ENCODE measurements at regions not wholly inside any gene's neighbourhood (a gene's known extent, or its start where the extent isn't known, plus 50 kb on each side); places are given as distances from the start of the nearest gene placed in this dataset.

DNA sequence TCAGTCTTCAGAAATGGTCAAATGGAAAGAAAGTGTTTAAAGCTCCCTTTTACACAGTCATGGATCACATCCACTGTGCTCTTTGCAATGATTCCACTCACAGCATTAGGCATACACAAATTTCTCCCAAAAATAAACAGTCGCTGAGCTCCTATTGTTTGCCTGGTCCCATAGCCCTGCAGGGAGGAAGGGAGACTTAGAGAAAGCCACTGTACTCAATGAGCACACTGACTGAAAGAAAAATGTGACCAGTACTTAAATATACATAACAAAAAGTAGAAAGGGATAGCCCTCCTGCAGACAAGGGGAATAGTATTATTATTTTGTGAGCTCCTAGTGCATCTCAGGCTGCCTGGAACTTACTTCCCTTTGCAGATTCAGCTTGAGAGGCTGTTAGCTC, 853.2 kb downstream of the GRID1 start:
- DNase-seq = no peak

DNA sequence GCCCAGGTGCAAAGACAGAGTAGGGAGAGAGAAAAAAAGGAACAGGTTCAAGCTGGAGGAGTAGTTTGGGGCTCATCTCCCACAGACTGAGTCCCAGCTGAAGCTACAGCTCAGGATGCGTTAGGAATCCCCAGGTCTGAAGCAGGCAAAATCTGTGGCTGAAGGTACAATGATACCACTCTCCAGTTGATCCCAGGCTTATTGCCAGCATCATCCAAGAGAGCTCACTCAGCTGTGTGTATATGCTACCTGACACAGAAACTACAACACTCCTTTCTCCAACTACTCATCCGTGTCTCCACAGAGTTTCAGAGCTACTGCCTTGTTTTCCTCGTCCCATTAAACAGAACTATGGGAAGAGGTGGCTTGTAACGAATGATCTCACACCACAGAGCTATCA, 851.3 kb downstream of the GRID1 start:
- no peak for DNase-seq

DNA sequence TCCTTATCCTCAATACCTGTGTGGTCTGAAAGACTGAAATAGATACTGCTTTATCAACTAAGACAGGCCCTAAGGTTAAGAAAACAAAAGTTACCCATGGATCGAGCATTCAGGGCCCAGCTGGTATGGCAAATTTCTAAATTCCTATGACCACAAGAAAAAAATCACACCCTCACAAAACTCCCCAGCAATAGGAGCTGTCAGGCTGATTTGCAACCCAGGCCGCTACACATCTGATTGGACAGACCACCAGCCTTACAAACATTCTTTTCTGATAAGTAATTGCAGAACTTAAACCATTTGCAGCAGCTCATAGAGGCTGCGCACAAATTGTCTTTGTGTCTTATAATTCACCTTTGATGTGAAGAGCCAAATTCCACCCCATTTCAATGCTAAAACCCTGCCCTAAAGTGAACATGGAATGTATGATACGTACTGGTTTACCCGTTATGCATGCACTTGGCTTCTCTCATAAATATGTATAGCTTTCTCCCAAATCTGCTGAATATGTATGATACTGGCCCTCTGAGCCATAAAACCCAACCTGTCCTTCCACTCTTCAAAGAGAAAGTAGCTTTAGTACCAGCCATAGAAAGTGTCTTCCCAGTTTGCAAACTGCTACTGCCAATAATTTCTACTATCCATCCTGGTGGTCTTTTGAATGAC, 842.5 kb downstream of the GRID1 start:
- DNase-seq = no peak

DNA sequence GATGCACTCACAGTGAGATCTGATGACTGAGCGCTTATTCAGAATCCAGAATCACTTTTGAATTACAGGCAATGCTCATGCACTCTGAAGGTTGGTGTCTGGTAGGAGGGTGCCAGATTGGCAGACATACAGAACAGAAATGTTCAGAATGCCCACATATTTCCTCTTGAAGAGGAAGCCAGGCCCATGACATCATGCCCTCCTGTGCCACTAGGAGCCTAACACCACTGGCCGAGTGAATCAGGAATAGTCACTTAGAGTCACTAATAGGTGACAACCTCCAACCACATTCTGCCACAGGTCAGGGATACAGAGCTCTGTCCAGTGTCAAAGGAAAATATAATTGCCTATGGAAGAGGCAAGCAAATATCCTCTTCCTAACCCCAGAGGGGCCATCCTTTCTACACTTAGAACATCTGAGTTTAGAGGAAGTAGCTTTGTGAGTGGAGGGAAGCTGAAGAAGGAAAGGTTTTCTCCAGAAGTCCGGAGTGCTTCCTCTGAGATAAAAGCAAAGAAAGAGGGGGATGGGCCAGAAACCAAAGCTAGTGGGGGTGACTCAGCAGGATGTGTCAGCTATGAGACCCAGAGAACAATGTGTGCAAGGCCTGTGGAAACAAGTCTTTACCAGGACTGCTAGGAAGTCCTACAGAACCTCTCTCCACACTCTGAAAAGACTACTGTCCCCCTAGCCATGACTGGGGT, 838.8 kb downstream of the GRID1 start:
- no peak for DNase-seq

DNA sequence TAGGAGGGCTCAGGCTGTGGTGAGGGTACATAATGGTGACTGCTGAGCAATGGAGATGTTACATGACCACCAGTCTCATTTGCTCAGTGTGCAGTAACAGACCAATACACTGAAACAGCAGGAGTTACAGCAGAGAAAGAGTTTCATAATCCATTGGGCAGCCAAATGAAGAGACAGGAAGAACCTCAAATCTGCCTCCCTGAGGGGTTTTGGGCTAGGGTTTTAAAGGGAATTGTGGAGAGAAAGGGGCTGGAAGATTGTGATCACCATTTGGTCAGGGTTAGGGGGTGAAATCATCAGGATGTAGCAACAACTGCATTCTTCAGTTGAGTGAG, 838.3 kb downstream of the GRID1 start:
- DNase-seq = no peak

DNA sequence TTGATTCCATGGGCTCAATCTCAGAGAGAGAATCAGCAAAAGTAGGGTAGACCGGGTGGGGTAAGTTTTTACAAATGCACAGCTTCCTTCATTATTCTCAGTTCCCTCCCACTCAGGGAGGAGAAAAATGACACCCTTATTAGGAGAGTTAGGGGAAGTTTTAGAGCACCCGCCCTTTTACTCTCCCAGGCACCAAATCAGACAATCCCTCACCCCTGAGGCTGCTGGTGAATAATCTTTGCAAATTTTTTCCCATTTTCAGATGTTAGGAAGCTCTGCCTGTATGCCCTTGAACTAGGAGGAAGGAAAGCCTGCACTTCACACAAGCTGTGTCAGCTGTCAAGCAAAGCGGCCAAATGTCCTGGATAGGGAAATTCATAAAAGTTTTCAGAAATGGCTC, 834.9 kb downstream of the GRID1 start:
- DNase-seq = no peak

DNA sequence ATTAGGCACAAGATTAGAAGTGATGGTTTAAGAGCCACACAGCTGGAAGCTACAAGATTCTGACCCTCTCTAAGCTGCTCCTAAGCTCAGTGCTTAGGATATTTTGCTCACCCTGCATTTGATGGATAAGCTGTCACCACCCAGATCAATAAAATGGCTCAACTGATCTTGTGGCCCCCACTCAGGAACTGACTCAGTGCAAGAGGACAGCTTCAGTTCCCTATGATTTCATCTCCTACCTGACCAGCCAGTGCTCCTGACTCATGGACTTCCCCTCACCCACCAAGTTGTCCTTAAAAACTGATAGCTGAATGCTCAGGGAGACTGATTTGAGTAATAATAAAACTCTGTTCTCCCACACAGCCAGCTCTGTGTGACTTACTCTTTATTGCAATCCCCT, 833.8 kb downstream of the GRID1 start:
- no peak for DNase-seq

DNA sequence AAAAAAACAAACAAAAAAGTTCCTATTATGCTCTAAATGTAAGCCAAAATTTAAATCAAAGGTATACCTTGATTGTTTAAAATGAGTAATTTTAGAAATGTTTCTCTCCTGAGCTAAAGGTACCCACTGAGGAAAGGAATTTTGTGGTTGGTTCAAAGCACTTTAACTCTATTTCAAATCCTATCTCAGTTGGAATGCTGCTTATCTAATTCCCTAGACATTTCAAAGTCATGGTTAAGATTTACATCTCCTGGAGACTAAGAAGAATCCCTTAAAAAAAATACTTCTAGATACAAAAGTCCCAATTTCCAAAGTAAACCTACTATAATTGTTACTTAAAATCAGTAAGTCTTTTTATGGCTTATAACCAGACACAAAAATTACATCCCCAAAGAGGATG, 830.7 kb downstream of the GRID1 start:
- no peak for DNase-seq

DNA sequence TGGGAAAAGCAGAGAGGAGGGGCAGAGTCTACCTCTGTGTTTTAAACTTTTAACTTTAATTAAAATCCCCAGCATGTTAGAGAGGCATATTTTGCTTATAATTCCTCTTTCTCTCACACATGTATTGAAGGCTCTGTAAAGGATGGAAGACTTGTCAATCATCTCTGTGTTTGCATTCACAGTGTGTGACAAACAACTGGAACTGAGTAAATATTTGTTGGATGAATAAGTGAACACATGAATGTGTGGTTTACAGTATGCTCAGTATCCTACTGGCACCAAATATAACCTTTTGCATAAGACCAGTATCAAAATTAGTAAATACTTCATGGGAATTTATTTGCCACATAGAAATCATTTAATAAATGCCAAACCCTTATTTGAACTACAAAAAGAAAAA, 829.0 kb downstream of the GRID1 start:
- no peak for DNase-seq

DNA sequence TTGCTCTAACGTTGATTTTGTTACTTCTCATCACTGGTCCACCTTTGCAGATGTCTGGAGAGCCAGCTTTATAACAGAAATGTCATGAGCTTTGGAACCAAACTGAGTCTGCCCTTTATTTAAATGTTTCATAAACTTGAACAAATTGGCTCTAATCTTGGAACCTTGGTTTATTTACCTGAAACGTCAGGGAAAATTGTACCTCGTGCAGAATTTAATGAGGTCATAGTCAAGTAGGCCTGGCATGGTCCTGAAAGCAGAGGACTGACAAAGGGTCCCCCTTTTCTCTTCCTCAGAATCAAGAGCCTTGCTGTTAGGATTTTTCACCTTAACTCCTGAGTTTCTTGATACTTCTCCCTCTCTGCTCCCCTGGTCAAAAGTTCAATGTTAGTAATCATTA, 828.0 kb downstream of the GRID1 start:
- DNase-seq = no peak

DNA sequence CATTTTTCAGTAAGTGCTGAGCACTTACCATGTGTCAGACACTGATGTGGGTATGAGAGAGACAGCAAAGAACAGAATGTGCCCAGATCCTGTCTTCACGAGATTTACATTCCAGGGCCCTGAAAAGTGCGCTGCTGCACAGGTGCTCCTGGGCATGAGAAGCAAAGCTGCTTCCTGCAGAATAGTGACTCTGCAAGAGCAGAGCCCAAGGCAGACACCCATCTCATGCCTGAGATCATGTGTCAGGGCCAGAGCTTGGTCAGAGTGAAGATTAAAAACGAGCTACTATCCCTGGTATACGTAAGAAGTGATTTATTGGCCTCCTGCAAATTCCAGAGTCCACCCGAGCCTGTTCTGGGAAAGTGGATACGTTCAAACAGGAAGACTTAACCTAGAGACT, 824.4 kb downstream of the GRID1 start:
- DNase-seq = no peak

DNA sequence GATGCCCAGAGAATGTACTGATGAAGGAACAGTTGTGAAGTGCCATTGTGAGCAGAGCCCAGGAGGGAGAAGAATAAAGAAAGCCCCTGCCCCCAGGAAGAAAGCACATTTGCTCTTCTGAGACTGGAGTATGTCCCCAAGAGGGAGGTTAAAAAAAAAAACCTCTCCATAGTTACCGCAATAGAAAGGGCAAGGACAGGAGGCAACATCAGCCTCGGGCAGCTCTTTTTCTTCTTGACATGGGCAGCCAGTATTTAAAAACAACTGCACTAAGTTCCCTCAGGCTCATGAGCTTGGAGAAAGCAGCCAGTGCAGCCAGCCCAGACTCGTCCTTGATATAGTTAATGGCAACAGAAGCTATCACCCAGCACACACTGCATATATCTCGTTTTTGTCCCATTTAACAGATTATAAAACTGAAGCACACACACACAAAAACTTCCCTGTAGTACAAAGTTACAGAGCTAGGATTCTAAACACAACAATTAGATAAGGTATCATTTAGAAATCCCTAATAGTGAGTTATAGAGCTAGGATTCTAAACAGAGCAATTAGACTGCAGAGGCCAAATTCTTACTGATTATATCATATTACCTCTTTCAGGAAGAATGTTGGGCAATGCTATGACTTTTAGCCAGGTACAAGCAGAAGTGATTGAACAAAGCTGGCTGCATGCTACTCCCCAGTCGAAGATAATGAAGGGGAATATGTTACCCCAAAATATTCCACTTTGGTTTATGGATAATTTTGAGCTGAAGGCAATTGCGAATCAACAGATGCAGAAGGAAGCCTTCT, 823.5 kb downstream of the GRID1 start:
- no peak for DNase-seq

DNA sequence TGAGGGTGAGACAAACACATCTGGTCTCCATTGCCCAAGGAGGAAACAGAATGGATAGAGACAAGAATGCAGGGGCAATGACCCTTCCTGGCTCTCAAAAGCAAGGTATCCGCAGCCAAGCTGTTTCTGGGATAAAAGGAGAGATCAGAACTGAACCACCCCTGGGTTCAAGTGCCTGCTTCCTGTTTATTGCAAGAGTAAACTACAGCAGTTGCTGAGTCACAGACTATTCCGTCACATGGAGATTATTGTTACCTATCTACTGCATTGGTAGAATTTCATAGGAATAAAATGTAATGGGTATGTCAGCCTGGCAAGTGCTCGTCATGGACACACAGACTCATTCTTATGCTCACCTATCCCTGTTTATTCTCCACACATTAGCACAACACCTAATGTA, 821.6 kb downstream of the GRID1 start:
- no peak for DNase-seq

DNA sequence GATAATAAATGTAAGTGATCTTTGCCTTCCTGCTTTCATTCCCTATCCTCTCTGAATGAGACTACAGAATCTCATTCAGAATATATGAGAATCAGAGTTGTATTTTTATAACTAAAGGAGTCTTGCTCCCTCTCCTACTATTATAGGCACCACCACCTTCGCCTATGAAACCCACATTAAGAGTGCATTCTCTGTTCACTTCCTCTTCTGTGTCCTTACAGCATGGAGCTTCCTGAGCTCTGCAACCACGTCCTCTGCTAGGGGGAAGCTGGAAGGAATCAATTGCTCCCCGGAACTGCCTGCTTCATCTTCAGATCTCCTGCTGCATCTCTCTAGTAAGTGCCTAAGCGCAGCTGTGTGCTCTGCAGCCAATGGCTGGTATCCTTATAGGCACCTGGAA, 820.7 kb downstream of the GRID1 start:
- DNase-seq = no peak

DNA sequence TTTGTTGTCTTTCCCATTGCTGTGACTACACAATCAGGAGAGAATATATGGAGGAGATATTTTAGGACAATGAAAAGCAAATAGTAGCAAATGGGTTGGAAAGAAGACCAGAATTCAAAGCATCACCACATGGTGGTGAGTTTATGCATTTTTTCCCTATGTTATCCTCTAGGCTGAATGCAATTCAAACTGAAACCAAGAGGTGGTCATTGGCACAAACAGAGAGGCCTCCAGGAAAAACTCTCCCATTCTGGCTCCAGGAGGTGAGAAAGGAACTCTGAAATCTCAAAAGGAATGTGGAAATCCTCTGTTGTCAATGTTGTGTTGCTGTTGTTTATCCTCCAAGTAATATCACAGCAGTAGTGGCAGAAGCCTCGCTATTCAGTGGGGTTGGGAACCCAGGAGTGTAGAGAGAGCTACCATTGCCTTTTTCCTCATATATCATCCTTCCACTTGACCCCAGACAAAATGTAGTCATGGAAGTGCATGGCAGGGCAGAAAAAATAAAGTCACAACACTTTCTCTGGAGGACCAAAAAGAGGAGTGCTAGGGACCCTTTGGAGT, 819.1 kb downstream of the GRID1 start:
- DNase-seq = no peak

DNA sequence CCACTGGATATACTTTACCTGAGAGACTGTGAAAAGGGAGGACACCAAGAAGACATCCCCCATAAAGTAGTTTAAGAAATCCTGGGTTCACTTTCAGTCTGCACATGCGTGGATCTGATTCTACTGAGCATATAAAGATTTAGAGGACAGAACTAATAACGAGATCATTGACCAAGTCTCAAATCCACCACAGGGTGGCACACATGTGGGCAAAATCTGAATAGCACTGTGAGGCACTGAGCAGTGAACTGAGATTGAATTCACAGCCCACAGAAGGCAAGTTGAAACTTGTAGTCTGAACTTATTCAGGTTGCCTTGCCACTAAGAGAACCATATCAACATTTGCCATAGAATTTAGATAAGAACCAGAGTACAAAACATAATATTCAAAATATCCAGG, 818.6 kb downstream of the GRID1 start:
- DNase-seq = peak; percentile 35
